Endodermal cell (in vitro differentiated cells): ENCODE measurements at regions not wholly inside any gene's neighbourhood (a gene's known extent, or its start where the extent isn't known, plus 50 kb on each side); places are given as distances from the start of the nearest gene placed in this dataset.
A peak's percentile ranks its signal among the peaks of the same experiment; 100 is the strongest.

ENCODE experiments used
- DNase-seq: peaks from one replicate; pipeline ENCODE4 v3.0.0-alpha.2; 2017
- H3K27ac ChIP-seq: 2 replicates; pipeline ENCODE4 v1.5.1; 2013; ENCODE audit warnings: mild to moderate bottlenecking, low read depth, low read length, moderate library complexity
- H3K27me3 ChIP-seq: 2 replicates; pipeline ENCODE4 v1.6.1; 2013; ENCODE audit warnings: mild to moderate bottlenecking, low read length, moderate library complexity; ENCODE audit not compliant: insufficient read depth, control insufficient read depth, poor library complexity, severe bottlenecking
- H3K36me3 ChIP-seq: 2 replicates; pipeline ENCODE4 v1.7.0; 2013; ENCODE audit warnings: mild to moderate bottlenecking, low read length, moderate library complexity; ENCODE audit not compliant: control insufficient read depth, insufficient read depth
- H3K4me1 ChIP-seq: one replicate; pipeline ENCODE4 v1.7.0; 2013; ENCODE audit warnings: low read length; ENCODE audit not compliant: control insufficient read depth, insufficient read depth
- H3K4me3 ChIP-seq: 2 replicates; pipeline ENCODE4 v1.5.1; 2013; ENCODE audit warnings: mild to moderate bottlenecking, low read length, moderate library complexity
- H3K9ac ChIP-seq: 2 replicates; pipeline ENCODE4 v1.6.1; 2013; ENCODE audit warnings: mild to moderate bottlenecking, low read length, moderate library complexity; ENCODE audit not compliant: poor library complexity, severe bottlenecking; ENCODE audit errors: extremely low read depth
- H3K9me3 ChIP-seq: 2 replicates; pipeline ENCODE4 v1.6.1; 2013; ENCODE audit warnings: mild to moderate bottlenecking, low read length, moderate library complexity; ENCODE audit not compliant: control insufficient read depth
- H3K27ac Mint-ChIP-seq: 2 replicates; pipeline ENCODE4 v1.8.0; 2020; ENCODE audit warnings: mixed read lengths
- H3K27me3 Mint-ChIP-seq: 2 replicates; pipeline ENCODE4 v1.8.0; 2021; ENCODE audit warnings: mild to moderate bottlenecking, mixed read lengths; ENCODE audit not compliant: insufficient read depth
- H3K36me3 Mint-ChIP-seq: 2 replicates; pipeline ENCODE4 v1.8.0; 2020; ENCODE audit warnings: low read depth, mixed read lengths
- H3K4me1 Mint-ChIP-seq: 2 replicates; pipeline ENCODE4 v1.8.0; 2020; ENCODE audit warnings: mixed read lengths
- H3K4me3 Mint-ChIP-seq: 2 replicates; pipeline ENCODE4 v1.8.0; 2020; ENCODE audit warnings: mild to moderate bottlenecking, moderate library complexity, mixed read lengths
- H3K9me3 Mint-ChIP-seq: 2 replicates; pipeline ENCODE4 v1.8.0; 2020; ENCODE audit warnings: mild to moderate bottlenecking, mixed read lengths
- WGBS, 2 experiments: methylation state at CpG; one replicate each; pipeline versions ENCODE4 v1.1.5 to v1.1.7; 2013; ENCODE audit warnings: missing lambda C conversion rate in 2 of 2, mixed read lengths in 1 of 2; ENCODE audit not compliant: insufficient coverage in 1 of 2, insufficient read length in 1 of 2; 5-methylcytosine and 5-hydroxymethylcytosine counted together
- TF ChIP-seq, protein P1 (sequence below): fragments of 200-600 bp; sonication (generic); conservative IDR thresholded peaks from 2 replicates; pipeline ENCODE4 v1.5.0; 2021; ENCODE audit warnings: antibody characterized with exemption, mild to moderate bottlenecking

DNA sequence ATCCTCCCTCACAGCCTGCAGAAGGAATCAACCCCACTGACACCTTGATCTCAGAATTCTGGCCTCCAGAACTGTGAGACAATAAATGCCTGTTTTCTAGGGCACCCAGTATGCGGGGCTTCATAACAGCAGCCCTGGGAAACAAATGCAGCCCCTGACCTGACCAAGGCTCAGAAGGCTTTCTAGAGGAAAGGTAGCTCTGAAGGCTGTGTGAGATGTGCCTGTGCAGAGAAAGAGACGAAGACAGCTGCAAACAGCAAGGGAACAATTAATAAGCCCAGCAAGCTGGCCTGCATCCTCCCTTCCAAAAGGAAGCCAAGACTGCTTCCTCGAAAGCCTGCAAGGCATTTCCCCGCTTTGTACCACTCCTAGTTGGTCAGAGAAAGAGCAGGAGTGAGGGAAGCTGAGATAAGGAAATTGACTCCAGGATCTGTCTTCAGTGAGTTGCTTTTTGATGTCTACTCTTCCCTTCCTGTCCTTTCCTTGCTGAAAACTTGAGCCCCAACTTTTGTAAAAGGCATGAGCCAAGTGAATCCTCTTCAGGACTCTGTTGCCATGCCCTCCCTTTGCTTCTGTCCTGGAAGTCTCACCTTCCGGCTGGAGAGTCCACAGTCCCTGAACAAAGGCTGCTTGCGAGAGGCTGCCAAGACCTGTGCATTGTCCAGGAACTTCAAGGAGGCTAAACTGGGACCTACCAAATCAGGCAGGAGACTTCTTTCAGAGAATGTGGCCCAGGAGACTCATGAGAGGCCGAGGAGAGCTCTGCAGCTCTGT is 71.2 kb upstream of the ARID5B start:
- no peaks in the 10 kb centered on the region for H3K9me3 ChIP-seq
- DNase-seq: no peak
- H3K9ac ChIP-seq: no peak overlapping the region
- peak overlapping the region; percentile 20 for H3K27ac Mint-ChIP-seq
- H3K27ac ChIP-seq: no peak overlapping the region
- peaks cover 3% of the 10 kb centered on the region for H3K27me3 Mint-ChIP-seq
- H3K4me1 Mint-ChIP-seq: peaks cover 10% of the 10 kb centered on the region
- no peaks in the 10 kb centered on the region for H3K4me1 ChIP-seq
- no peaks in the 10 kb centered on the region for H3K36me3 Mint-ChIP-seq
- no peak overlapping the region for H3K4me3 ChIP-seq
- TF ChIP-seq, protein P1, sequence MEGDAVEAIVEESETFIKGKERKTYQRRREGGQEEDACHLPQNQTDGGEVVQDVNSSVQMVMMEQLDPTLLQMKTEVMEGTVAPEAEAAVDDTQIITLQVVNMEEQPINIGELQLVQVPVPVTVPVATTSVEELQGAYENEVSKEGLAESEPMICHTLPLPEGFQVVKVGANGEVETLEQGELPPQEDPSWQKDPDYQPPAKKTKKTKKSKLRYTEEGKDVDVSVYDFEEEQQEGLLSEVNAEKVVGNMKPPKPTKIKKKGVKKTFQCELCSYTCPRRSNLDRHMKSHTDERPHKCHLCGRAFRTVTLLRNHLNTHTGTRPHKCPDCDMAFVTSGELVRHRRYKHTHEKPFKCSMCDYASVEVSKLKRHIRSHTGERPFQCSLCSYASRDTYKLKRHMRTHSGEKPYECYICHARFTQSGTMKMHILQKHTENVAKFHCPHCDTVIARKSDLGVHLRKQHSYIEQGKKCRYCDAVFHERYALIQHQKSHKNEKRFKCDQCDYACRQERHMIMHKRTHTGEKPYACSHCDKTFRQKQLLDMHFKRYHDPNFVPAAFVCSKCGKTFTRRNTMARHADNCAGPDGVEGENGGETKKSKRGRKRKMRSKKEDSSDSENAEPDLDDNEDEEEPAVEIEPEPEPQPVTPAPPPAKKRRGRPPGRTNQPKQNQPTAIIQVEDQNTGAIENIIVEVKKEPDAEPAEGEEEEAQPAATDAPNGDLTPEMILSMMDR: no peak
- no peak overlapping the region for H3K4me3 Mint-ChIP-seq
- H3K9me3 Mint-ChIP-seq: peaks cover 2% of the 10 kb centered on the region
- no peaks in the 10 kb centered on the region for H3K27me3 ChIP-seq
- 94 to 95% methylated on average over 6 to 7 of the region's 7 CpGs for WGBS, 2 experiments
- no peaks in the 10 kb centered on the region for H3K36me3 ChIP-seq

DNA sequence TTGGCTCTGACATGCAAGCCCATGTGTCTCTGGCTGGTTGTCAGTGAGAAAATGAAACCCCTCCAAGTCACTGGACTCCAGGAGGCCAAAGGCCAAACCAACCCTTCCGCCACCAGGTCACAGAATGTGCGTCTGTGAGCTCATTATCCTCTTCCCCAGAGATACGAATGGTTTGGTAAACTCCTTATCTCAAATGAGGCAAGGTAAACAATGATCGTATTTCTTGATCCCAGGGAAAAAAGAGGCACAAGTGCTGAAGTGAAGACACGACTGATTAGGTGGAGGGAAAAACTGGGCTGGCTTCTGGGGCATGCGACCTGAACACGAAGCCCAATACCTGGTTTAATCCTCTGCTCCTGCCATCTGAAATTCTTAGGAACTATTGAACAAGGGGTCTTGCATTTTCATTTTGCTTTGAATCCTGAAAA is 70.6 kb upstream of the ARID5B start:
- DNase-seq: no peak
- H3K4me3 Mint-ChIP-seq: no peak overlapping the region
- TF ChIP-seq, protein P1: no peak
- Histone ChIP-seq H3K36me3 (no peaks in the 10 kb centered on the region), H3K27me3 (no peaks in the 10 kb centered on the region), H3K9ac (no peak overlapping the region), H3K27ac (no peak overlapping the region), H3K9me3 (no peaks in the 10 kb centered on the region), H3K4me3 (no peak overlapping the region), H3K4me1 (no peaks in the 10 kb centered on the region)
- H3K4me1 Mint-ChIP-seq: peaks cover 10% of the 10 kb centered on the region
- peak overlapping the region; percentile 20 for H3K27ac Mint-ChIP-seq
- peaks cover 3% of the 10 kb centered on the region for H3K27me3 Mint-ChIP-seq
- WGBS, 2 experiments: 87 to 95% methylated on average over 6 to 7 of the region's 7 CpGs
- no peaks in the 10 kb centered on the region for H3K36me3 Mint-ChIP-seq
- H3K9me3 Mint-ChIP-seq: peaks cover 2% of the 10 kb centered on the region

DNA sequence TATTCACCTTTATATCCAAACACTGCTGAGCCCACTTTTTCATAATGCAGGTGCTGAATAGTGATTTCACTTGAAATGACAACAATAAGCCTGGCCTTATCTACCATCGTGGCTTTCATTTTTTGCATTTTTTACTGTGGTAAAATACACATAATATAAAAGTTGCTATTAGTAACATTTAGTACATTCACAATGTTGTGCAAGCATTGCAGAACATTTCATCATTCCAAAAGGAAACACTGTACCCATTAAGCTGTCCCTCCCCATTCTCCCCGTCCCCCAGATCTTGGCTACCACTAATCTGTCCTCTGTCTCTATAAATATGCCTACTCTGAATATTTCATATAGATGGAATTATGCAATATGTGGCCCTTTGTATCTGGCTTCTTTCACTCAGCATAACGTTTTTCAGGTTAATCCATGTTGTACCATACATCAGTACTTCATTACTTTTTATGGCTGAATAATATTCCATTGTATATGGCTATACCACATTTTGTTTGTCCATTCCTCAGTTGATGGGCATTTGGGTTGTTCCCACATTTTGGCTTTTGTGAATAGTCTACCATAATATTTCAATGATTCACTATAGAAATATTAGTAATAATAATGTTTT is 68.5 kb upstream of the ARID5B start:
- peaks cover 2% of the 10 kb centered on the region for H3K9me3 Mint-ChIP-seq
- no peak for DNase-seq
- Histone ChIP-seq H3K27me3 (no peaks in the 10 kb centered on the region), H3K9ac (no peak overlapping the region), H3K9me3 (no peaks in the 10 kb centered on the region), H3K27ac (no peak overlapping the region), H3K36me3 (no peaks in the 10 kb centered on the region), H3K4me3 (no peak overlapping the region), H3K4me1 (no peaks in the 10 kb centered on the region)
- no peaks in the 10 kb centered on the region for H3K27me3 Mint-ChIP-seq
- TF ChIP-seq, protein P1: no peak
- no peak overlapping the region for H3K4me3 Mint-ChIP-seq
- WGBS, 2 experiments: 88% methylated on average over 3 of the region's 3 CpGs; no CpG with 5 or more reads in 1 of the 2 experiments
- H3K4me1 Mint-ChIP-seq: peaks cover 23% of the 10 kb centered on the region
- H3K27ac Mint-ChIP-seq: no peak overlapping the region
- no peaks in the 10 kb centered on the region for H3K36me3 Mint-ChIP-seq
